ENCODE measurements at regions not wholly inside any gene's neighbourhood (a gene's known extent, or its start where the extent isn't known, plus 50 kb on each side); places are given as distances from the start of the nearest gene placed in this dataset.
"Not testable (repeated sequence)": the region's sequence is repeated elsewhere in the genome, so short reads cannot be mapped to it uniquely, and the experiment has no call there.

GRCh38 chr10:37467246-37467645 lies 341.8 kb downstream of the ANKRD30A start:
- no peak for DNase-seq (ENCODE audit: low read depth)

GRCh38 chr10:37456456-37456855 lies 331.1 kb downstream of the ANKRD30A start:
- no peak for DNase-seq (ENCODE audit: low read depth)

- DNase-seq (ENCODE audit: low read depth) = no peak
Measured at GRCh38 chr10:37448161-37448560, 322.8 kb downstream of the ANKRD30A start.

- no peak for DNase-seq (ENCODE audit: low read depth)
Measured at GRCh38 chr10:37442882-37443281, 317.5 kb downstream of the ANKRD30A start.

- DNase-seq (ENCODE audit: low read depth) = not testable (repeated sequence)
Measured at GRCh38 chr10:37441224-37441623, 315.8 kb downstream of the ANKRD30A start.

GRCh38 chr10:37439826-37440225 lies 314.4 kb downstream of the ANKRD30A start:
- DNase-seq (ENCODE audit: low read depth) = no peak

GRCh38 chr10:37436357-37436756 lies 311.0 kb downstream of the ANKRD30A start:
- DNase-seq (ENCODE audit: low read depth) = no peak

GRCh38 chr10:37434091-37434490 lies 308.7 kb downstream of the ANKRD30A start:
- DNase-seq (ENCODE audit: low read depth) = peak; percentile 1

Measured in renal cortical epithelial cell (primary cell).